Prostate gland (tissue), 2 donors: ENCODE measurements at regions not wholly inside any gene's neighbourhood (a gene's known extent, or its start where the extent isn't known, plus 50 kb on each side); places are given as distances from the start of the nearest gene placed in this dataset.

ENCODE experiments used
- POLR2A ChIP-seq: fragments of 450-650 bp; IDR thresholded peaks from one replicate; pipeline ENCODE4 v1.6.1; 2016; ENCODE audit warnings: antibody characterized with exemption, mild to moderate bottlenecking
- TF ChIP-seq, protein P1 (sequence below), 4 experiments: fragments of 200-600 bp in 2 of 4; fragments of 450-650 bp in 2 of 4; sonication (generic) in 2 of 4; IDR thresholded peaks; 1 replicate in 3 of 4; 2 replicates in 1 of 4; pipeline ENCODE4 v1.5.1; 2016 to 2019; ENCODE audit warnings: antibody characterized with exemption in 4 of 4, mild to moderate bottlenecking in 2 of 4, moderate library complexity in 2 of 4

DNA sequence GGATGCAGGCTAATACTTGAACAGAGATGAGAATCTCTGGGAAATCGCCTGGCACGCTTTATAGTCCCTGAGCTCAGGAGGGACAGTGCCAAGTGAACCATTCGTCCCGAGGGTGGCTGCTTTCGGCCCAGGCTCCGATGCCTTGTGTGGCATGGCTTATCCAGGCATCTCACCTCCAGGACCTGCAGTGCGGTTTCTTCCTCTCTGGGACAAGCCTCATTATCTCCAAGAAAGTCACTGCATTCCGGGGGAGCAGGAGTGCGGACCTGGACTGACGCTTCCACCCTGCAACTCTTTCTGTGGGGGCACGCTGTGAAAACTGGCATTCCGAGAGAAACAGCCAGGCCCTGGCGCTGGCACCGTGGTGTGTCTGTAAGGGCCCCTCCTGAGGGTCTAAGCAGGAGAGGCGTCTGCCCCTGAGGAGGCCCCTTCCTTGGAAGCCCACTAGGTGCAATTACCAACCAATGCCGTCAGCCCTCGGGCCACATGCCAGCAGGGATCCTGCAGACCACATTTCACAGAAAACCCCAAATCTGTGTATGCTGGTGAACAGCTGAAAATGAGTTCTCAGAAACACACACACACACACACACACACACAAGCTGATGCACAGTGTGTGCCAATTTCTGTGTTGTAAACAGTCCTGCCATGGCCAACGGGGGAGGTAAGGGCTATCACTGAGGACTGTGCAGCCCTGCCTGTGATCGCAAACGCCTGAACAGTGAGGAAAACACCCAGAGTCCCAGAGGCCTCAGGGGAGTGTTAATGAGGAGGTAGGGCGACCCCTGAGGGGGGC is 351.9 kb upstream of the SALL3 start:
- TF ChIP-seq, protein P1, sequence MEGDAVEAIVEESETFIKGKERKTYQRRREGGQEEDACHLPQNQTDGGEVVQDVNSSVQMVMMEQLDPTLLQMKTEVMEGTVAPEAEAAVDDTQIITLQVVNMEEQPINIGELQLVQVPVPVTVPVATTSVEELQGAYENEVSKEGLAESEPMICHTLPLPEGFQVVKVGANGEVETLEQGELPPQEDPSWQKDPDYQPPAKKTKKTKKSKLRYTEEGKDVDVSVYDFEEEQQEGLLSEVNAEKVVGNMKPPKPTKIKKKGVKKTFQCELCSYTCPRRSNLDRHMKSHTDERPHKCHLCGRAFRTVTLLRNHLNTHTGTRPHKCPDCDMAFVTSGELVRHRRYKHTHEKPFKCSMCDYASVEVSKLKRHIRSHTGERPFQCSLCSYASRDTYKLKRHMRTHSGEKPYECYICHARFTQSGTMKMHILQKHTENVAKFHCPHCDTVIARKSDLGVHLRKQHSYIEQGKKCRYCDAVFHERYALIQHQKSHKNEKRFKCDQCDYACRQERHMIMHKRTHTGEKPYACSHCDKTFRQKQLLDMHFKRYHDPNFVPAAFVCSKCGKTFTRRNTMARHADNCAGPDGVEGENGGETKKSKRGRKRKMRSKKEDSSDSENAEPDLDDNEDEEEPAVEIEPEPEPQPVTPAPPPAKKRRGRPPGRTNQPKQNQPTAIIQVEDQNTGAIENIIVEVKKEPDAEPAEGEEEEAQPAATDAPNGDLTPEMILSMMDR (IDR thresholded peaks at IDR 0.05) = no peak
- no peak for TF ChIP-seq POLR2A
